IPS-18c (cell line): ENCODE measurements at regions not wholly inside any gene's neighbourhood (a gene's known extent, or its start where the extent isn't known, plus 50 kb on each side); places are given as distances from the start of the nearest gene placed in this dataset.

Source experiments
- H3K4me3 ChIP-seq: 2 replicates; pipeline ENCODE4 v1.7.0; 2013; ENCODE audit warnings: low read depth, mild to moderate bottlenecking, low read length, moderate library complexity; ENCODE audit not compliant: insufficient read depth
- H3K9me3 ChIP-seq: one replicate; pipeline ENCODE4 v1.6.1; 2013; ENCODE audit warnings: mild to moderate bottlenecking, low read length, moderate library complexity; ENCODE audit not compliant: control insufficient read depth, insufficient read depth

GRCh38 chr10:83140811-83141210 is 998.5 kb upstream of the GHITM start:
- Histone ChIP-seq H3K4me3 (no peak overlapping the region), H3K9me3 (no peaks in the 10 kb centered on the region)

- H3K4me3 ChIP-seq, result no peak overlapping the region
Measured at GRCh38 chr10:83142074-83142563, 997.2 kb upstream of the GHITM start.

GRCh38 chr10:83144461-83144860 is 994.8 kb upstream of the GHITM start:
- no peak overlapping the region for H3K4me3 ChIP-seq

More at GRCh38 chr10:83142074-83142563, 997.2 kb upstream of the GHITM start:
- H3K9me3 ChIP-seq, result no peaks in the 10 kb centered on the region

GRCh38 chr10:83153714-83154113 is 985.6 kb upstream of the GHITM start:
- Histone ChIP-seq H3K9me3 (no peaks in the 10 kb centered on the region), H3K4me3 (no peak overlapping the region)

More at GRCh38 chr10:83144461-83144860, 994.8 kb upstream of the GHITM start:
- no peaks in the 10 kb centered on the region for H3K9me3 ChIP-seq

- Histone ChIP-seq H3K9me3 (no peaks in the 10 kb centered on the region), H3K4me3 (no peak overlapping the region)
Measured at GRCh38 chr10:83164156-83164555, 975.2 kb upstream of the GHITM start.

- H3K9me3 ChIP-seq, result no peaks in the 10 kb centered on the region
- H3K4me3 ChIP-seq, result no peak overlapping the region
Measured at GRCh38 chr10:83165265-83165664, 974.0 kb upstream of the GHITM start.

- H3K9me3 ChIP-seq, result no peaks in the 10 kb centered on the region
- H3K4me3 ChIP-seq, result no peak overlapping the region
Measured at GRCh38 chr10:83166344-83166743, 973.0 kb upstream of the GHITM start.

GRCh38 chr10:83167081-83167480 is 972.2 kb upstream of the GHITM start:
- Histone ChIP-seq H3K9me3 (no peaks in the 10 kb centered on the region), H3K4me3 (no peak overlapping the region)

- Histone ChIP-seq H3K9me3 (no peaks in the 10 kb centered on the region), H3K4me3 (no peak overlapping the region)
Measured at GRCh38 chr10:83176901-83177300, 962.4 kb upstream of the GHITM start.

- no peaks in the 10 kb centered on the region for H3K9me3 ChIP-seq
- no peak overlapping the region for H3K4me3 ChIP-seq
Measured at GRCh38 chr10:83178526-83178925, 960.8 kb upstream of the GHITM start.

- Histone ChIP-seq H3K4me3 (no peak overlapping the region), H3K9me3 (no peaks in the 10 kb centered on the region)
Measured at GRCh38 chr10:83179371-83179770, 959.9 kb upstream of the GHITM start.

GRCh38 chr10:83182076-83182475 is 957.2 kb upstream of the GHITM start:
- no peaks in the 10 kb centered on the region for H3K9me3 ChIP-seq

GRCh38 chr10:83184641-83185040 is 954.7 kb upstream of the GHITM start:
- Histone ChIP-seq H3K4me3 (no peak overlapping the region), H3K9me3 (no peaks in the 10 kb centered on the region)

More at GRCh38 chr10:83182076-83182475, 957.2 kb upstream of the GHITM start:
- no peak overlapping the region for H3K4me3 ChIP-seq

- H3K4me3 ChIP-seq, result no peak overlapping the region
- H3K9me3 ChIP-seq, result no peaks in the 10 kb centered on the region
Measured at GRCh38 chr10:83190614-83191013, 948.7 kb upstream of the GHITM start.

- Histone ChIP-seq H3K9me3 (no peaks in the 10 kb centered on the region), H3K4me3 (no peak overlapping the region)
Measured at GRCh38 chr10:83193026-83193425, 946.3 kb upstream of the GHITM start.

- no peak overlapping the region for H3K4me3 ChIP-seq
- no peaks in the 10 kb centered on the region for H3K9me3 ChIP-seq
Measured at GRCh38 chr10:83195021-83195420, 944.3 kb upstream of the GHITM start.

- Histone ChIP-seq H3K9me3 (no peaks in the 10 kb centered on the region), H3K4me3 (no peak overlapping the region)
Measured at GRCh38 chr10:83199374-83199773, 939.9 kb upstream of the GHITM start.

- Histone ChIP-seq H3K9me3 (no peaks in the 10 kb centered on the region), H3K4me3 (no peak overlapping the region)
Measured at GRCh38 chr10:83205861-83206260, 933.4 kb upstream of the GHITM start.

GRCh38 chr10:83212632-83213334 is 926.5 kb upstream of the GHITM start:
- H3K4me3 ChIP-seq, result no peak overlapping the region
- H3K9me3 ChIP-seq, result no peaks in the 10 kb centered on the region
